ENCODE measurements at regions not wholly inside any gene's neighbourhood (a gene's known extent, or its start where the extent isn't known, plus 50 kb on each side); places are given as distances from the start of the nearest gene placed in this dataset.

- no peak for TF ChIP-seq STAT1 (IDR thresholded peaks at IDR 0.05; ENCODE audit: unreplicated experiment)
- no peak for TF ChIP-seq CTCF (conservative IDR thresholded peaks at IDR 0.05; ENCODE audit: low read depth in 2 of 2)
Measured at GRCh38 chr10:111211241-111211640, 134.4 kb downstream of the ADRA2A start (continued).

- DNase-seq (ENCODE audit: low spot score) (peak; percentile 12), ATAC-seq (no peak)
- no peaks in the 10 kb centered on the region for H3K36me3 ChIP-seq (ENCODE audit: insufficient read depth)
- no peak for TF ChIP-seq REST (IDR thresholded peaks at IDR 0.05; ENCODE audit: unreplicated experiment)
- TF ChIP-seq JUNB (IDR thresholded peaks at IDR 0.05; ENCODE audit: unreplicated experiment) = no peak
- TF ChIP-seq NANOG (IDR thresholded peaks at IDR 0.05; ENCODE audit: borderline replicate concordance) = no peak
- TF ChIP-seq CREB1 (CRISPR knock-in tag; IDR thresholded peaks at IDR 0.05; ENCODE audit: low read depth) = no peak
- TF ChIP-seq ETS1 (IDR thresholded peaks at IDR 0.05) = no peak
- H3K4me1 ChIP-seq (ENCODE audit: insufficient read depth) = 0 out of 2 replicates have a peak, but pooled peaks cover 3% of the 10 kb centered on the region
- H2AFZ ChIP-seq = no peak overlapping the region
- H3K27ac ChIP-seq (ENCODE audit: low read depth) = no peak overlapping the region
- Mint-ChIP-seq H3K4me1 (no peaks in the 10 kb centered on the region), H3K36me3 (ENCODE audit: low read depth) (no peaks in the 10 kb centered on the region), H3K9me3 (peaks cover 5% of the 10 kb centered on the region; the same call in 2 of the 3 replicates), H3K4me3 (no peak overlapping the region), H3K27ac (no peak overlapping the region), H3K27me3 (ENCODE audit: insufficient read depth, low read depth, poor library complexity) (peaks cover 4% of the 10 kb centered on the region)
- H3K4me2 ChIP-seq = no peak overlapping the region
- no peaks in the 10 kb centered on the region for H3K9me2 ChIP-seq (ENCODE audit: insufficient read depth)
- no peak overlapping the region for H3K4me3 ChIP-seq
- no peaks in the 10 kb centered on the region for H4K20me1 ChIP-seq (replicated peaks; ENCODE audit: insufficient read depth)
- no peaks in the 10 kb centered on the region for H3F3A ChIP-seq (replicated peaks; ENCODE audit: low read depth)
- H3K79me2 ChIP-seq (replicated peaks; ENCODE audit: insufficient read depth) = no peaks in the 10 kb centered on the region
- H3K27me3 ChIP-seq (ENCODE audit: insufficient read depth) = no peaks in the 10 kb centered on the region
Measured at GRCh38 chr10:111211706-111212105, 134.9 kb downstream of the ADRA2A start.
